Left lobe of liver (tissue), 2 donors: ENCODE measurements at regions not wholly inside any gene's neighbourhood (a gene's known extent, or its start where the extent isn't known, plus 50 kb on each side); places are given as distances from the start of the nearest gene placed in this dataset.

Experiments
- ATAC-seq: fragments of 200-7000 bp; cut with Tn5 transposase; one replicate; pipeline ENCODE4 v1.9.1; 2020; ENCODE audit warnings: mild to moderate bottlenecking, moderate library complexity
- DNase-seq: peaks from one replicate; pipeline ENCODE4 v3.0.0-alpha.2; 2020; ENCODE audit warnings: low spot score
- donor health status: DM: no; HTN: no; CAD: no; lungs with moderate emphysema.
- donor health status: DM: no; HTN: yes; CAD: no.

DNA sequence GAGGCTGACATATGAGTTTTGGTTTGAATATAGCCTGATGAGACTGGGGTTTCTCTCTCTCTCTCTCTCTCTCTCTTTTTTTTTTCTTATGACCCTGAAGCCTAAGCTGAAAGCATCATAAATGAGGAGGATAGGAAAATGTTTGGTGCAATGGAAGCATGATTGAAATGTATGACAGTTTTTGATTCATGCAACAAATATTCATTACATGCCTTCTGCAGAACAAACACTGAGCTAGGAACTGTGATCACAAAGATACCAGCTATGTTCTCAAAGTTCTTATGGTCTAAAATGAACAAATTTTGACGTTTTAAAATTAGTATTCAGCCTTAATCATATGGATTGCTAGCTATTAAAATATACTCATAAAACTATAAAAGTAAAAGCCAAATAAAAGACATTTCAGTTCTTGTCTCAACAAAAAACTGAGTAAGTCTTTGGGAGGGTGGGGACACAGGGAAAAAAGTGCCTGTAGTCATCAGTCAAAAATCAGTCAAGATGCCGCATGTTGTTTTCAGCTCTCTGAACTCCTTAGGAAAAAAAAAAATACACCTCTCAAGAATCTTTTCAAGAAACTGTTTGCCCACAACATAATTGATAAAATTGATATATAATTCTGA lies 57.2 kb downstream of the NKX6-1 start:
- ATAC-seq, result no peak
- DNase-seq, result no peak

GRCh38 chr4:84439996-84440395 lies 59.1 kb downstream of the NKX6-1 start:
- ATAC-seq (no peak), DNase-seq (no peak)

- no peak for ATAC-seq
Observed at GRCh38 chr4:84436812-84437211, 62.3 kb downstream of the NKX6-1 start.

GRCh38 chr4:84434344-84434743 lies 64.7 kb downstream of the NKX6-1 start:
- DNase-seq (no peak), ATAC-seq (no peak)

More at GRCh38 chr4:84436812-84437211, 62.3 kb downstream of the NKX6-1 start:
- DNase-seq, result no peak

DNA sequence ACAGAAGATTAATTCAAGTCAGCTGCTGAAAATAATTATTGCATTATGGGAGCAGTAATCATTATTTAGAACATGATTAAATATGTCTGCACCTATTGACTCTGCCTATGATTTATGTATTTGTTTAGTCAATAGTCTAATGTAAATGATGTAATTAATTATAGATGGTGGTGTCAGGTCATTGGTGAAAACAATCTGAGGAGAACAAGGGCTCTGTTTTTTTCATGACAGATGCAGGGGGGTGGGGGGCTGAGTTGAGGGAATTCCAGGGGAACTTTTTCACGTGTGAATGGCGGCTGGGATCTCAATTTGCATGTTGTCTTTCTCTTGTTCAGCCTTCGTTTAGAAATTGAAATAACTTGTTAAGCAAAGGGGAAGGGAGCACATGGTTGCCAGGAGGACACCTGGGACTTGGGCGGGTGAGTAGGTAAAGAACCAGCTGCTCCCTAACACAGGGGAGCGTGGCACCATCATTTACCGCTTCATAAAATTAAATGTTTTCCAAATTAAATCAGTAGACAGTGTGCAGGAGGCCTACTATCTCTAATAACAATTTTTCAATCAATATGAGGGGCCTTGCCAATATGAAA lies 65.4 kb downstream of the NKX6-1 start:
- ATAC-seq (no peak), DNase-seq (no peak)

- DNase-seq (no peak), ATAC-seq (no peak)
Observed at GRCh38 chr4:84432713-84433112, 66.4 kb downstream of the NKX6-1 start.

DNA sequence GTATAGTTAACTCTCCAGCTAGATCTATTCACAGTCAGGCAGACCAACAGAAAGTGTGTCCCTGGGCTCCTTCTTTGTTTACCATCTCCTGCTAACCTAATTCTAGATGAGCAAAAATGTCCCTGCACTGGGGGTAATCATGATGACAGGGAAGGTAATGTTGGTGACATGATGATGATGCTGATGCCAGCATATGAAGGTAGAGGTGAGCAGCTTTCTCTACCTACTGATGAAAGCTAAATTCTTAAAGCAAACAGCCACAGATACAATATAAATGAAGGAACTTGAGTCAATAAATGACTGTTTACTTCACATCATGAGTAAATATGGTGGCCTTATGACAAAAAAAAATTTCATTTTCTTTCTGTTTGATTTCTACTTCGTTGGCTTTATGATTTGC lies 78.5 kb downstream of the NKX6-1 start:
- no peak for DNase-seq
- ATAC-seq, result no peak

GRCh38 chr4:84419201-84419600 lies 79.9 kb downstream of the NKX6-1 start:
- ATAC-seq (no peak), DNase-seq (no peak)

GRCh38 chr4:84417997-84418709 lies 80.9 kb downstream of the NKX6-1 start:
- DNase-seq, result no peak
- ATAC-seq, result no peak

DNA sequence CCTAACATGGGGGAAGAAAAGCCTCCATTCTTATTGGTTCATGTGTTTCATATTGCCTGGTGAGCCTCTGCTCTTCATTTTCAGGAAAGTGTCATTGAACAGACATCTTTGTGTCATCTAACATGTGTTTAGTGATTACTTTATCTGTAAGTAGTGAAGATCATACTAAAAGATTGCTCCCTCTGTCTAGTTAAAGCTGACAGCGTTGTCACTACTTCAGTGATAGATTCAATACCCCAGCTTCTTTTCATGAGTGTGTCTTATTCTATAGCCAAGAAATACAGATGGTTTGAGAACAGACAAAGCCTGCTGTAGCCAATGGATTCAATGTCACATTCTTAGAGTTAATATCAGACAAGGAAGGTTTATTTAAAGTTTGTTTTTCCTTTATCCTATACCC lies 85.1 kb downstream of the NKX6-1 start:
- ATAC-seq, result no peak
- no peak for DNase-seq

DNA sequence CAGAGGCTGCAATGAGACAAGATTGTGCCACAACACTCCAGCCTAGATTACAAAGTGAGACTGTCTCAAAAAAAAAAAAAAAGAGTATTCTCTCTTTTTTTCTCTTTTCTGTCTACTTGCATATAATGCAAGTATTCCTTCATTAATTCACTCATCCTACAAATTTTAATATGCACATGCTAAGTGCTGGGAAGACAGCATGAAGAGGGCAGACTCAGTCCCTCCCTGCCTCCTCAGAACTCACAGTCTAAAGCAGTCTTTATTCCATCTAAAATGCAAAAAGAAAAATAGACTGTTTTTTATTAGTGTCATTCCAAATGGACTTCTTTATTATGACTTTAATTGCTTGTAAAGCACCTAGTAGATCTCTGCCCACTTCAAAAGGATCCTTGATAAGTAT lies 85.6 kb downstream of the NKX6-1 start:
- no peak for DNase-seq
- ATAC-seq, result no peak

- ATAC-seq, result no peak
- DNase-seq, result no peak
Observed at GRCh38 chr4:84412062-84412461, 87.0 kb downstream of the NKX6-1 start.

- ATAC-seq, result no peak
- DNase-seq, result no peak
Observed at GRCh38 chr4:84407554-84408407, 91.3 kb downstream of the NKX6-1 start.

- ATAC-seq (no peak), DNase-seq (no peak)
Observed at GRCh38 chr4:84403656-84404055, 95.4 kb downstream of the NKX6-1 start.

- no peak for DNase-seq
- no peak for ATAC-seq
Observed at GRCh38 chr4:84401701-84402306, 97.3 kb downstream of the NKX6-1 start.

GRCh38 chr4:84394386-84394785 lies 104.7 kb downstream of the NKX6-1 start:
- no peak for ATAC-seq
- no peak for DNase-seq

- DNase-seq (no peak), ATAC-seq (no peak)
Observed at GRCh38 chr4:84392951-84393590, 106.0 kb downstream of the NKX6-1 start.

- ATAC-seq (no peak), DNase-seq (no peak)
Observed at GRCh38 chr4:84389406-84389805, 109.7 kb downstream of the NKX6-1 start.

GRCh38 chr4:84385203-84385602 lies 113.9 kb downstream of the NKX6-1 start:
- no peak for ATAC-seq
- DNase-seq, result no peak

- DNase-seq (no peak), ATAC-seq (no peak)
Observed at GRCh38 chr4:84384801-84385200, 114.3 kb downstream of the NKX6-1 start.

- ATAC-seq, result no peak
- DNase-seq, result no peak
Observed at GRCh38 chr4:84381759-84382158, 117.3 kb downstream of the NKX6-1 start.
